ENCODE measurements at regions not wholly inside any gene's neighbourhood (a gene's known extent, or its start where the extent isn't known, plus 50 kb on each side); places are given as distances from the start of the nearest gene placed in this dataset.

DNA sequence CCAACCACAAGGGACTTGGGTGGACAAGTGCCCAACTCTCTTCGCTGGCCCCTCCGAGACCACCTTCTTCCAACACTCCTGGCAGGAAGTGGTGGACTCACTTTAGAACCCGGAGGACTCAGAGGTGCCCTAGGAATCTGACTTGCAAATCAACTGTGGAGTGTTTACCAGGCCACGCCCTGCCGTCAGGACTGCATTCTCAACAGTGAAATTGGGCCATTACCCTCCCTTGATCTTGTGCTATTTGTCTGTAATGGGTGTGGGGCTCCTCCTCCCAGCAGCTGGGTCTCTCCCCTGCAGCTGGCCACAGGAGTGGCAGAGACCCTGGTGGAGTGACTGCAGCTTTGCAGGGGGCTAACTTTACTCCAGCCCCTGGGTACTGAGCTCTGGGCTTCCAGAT, 212.2 kb upstream of the RPL38 start:
- H3K27ac ChIP-seq: no peak overlapping the region
- H3K27me3 ChIP-seq: no peaks in the 10 kb centered on the region
- H3K4me3 ChIP-seq: no peak overlapping the region
- no peaks in the 10 kb centered on the region for H3K36me3 ChIP-seq
- no peaks in the 10 kb centered on the region for H3K4me1 ChIP-seq
- no peak for DNase-seq (ENCODE audit: low spot score in 2 of 2)
- TF ChIP-seq, protein P1, sequence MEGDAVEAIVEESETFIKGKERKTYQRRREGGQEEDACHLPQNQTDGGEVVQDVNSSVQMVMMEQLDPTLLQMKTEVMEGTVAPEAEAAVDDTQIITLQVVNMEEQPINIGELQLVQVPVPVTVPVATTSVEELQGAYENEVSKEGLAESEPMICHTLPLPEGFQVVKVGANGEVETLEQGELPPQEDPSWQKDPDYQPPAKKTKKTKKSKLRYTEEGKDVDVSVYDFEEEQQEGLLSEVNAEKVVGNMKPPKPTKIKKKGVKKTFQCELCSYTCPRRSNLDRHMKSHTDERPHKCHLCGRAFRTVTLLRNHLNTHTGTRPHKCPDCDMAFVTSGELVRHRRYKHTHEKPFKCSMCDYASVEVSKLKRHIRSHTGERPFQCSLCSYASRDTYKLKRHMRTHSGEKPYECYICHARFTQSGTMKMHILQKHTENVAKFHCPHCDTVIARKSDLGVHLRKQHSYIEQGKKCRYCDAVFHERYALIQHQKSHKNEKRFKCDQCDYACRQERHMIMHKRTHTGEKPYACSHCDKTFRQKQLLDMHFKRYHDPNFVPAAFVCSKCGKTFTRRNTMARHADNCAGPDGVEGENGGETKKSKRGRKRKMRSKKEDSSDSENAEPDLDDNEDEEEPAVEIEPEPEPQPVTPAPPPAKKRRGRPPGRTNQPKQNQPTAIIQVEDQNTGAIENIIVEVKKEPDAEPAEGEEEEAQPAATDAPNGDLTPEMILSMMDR (IDR thresholded peaks at IDR 0.05): no peak
- TF ChIP-seq POLR2A (IDR thresholded peaks at IDR 0.05): no peak
- no peak for TF ChIP-seq EP300 (IDR thresholded peaks at IDR 0.05)
- 55 to 66% methylated on average over 5 of the region's 5 CpGs for WGBS, 2 donors
- no peaks in the 10 kb centered on the region for H3K9me3 ChIP-seq

DNA sequence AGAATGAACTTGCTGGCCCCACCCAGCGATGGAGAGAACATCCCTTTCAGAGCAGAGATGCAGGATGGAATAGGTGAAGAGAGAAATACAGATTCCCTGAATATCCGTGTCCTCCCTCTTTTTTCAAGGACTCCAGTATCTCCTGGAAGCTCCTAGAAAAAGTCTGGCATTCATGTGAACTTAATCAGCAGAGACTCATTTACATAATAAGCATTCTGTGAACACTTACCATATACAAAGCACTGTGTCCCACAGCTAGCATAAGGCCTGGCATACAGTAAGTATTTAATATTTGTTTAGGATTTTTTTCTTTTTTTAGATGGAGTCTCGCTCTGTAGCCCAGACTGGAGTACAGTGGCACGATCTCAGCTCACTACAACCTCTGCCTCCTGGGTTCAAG, 208.5 kb upstream of the RPL38 start:
- Histone ChIP-seq H3K9me3 (no peaks in the 10 kb centered on the region), H3K27ac (no peak overlapping the region), H3K4me3 (no peak overlapping the region), H3K4me1 (peaks cover 0 to 9% (median 0%) of the 10 kb centered on the region in 4 donors), H3K36me3 (no peaks in the 10 kb centered on the region), H3K27me3 (no peaks in the 10 kb centered on the region)
- WGBS, 2 donors: 79 to 85% methylated on average over 4 of the region's 4 CpGs
- TF ChIP-seq POLR2A (IDR thresholded peaks at IDR 0.05): no peak
- TF ChIP-seq, protein P1 (IDR thresholded peaks at IDR 0.05): no peak
- TF ChIP-seq EP300 (IDR thresholded peaks at IDR 0.05): no peak
- DNase-seq (ENCODE audit: low spot score in 2 of 2): no peak

DNA sequence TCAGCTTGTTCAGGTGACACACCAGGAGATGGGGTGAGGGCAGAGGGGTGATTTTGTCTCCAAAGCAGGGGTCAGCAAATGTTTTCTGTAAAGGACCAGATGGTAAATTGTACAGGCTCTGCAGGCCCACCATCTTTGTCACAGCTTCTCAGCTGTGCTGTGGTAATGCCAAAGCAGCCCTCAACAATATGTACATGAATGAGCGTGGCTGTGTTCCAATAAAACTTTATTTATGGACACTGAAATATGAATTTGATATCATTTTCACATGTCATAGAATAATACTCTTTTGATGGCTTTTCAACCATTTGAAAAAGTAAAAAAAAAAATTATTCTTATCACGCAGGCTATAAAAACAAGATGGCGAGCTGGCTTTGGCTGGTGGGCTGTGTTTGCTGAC, 206.4 kb upstream of the RPL38 start:
- Histone ChIP-seq H3K27me3 (no peaks in the 10 kb centered on the region), H3K9me3 (no peaks in the 10 kb centered on the region), H3K4me1 (peaks cover 0 to 9% (median 0%) of the 10 kb centered on the region in 4 donors), H3K36me3 (no peaks in the 10 kb centered on the region), H3K27ac (no peak overlapping the region), H3K4me3 (no peak overlapping the region)
- no peak for DNase-seq (ENCODE audit: low spot score in 2 of 2)
- no peak for TF ChIP-seq POLR2A (IDR thresholded peaks at IDR 0.05)
- TF ChIP-seq EP300 (IDR thresholded peaks at IDR 0.05): no peak
- TF ChIP-seq, protein P1 (IDR thresholded peaks at IDR 0.05): no peak
- WGBS, 2 donors: 92 to 96% methylated on average over 3 of the region's 3 CpGs

DNA sequence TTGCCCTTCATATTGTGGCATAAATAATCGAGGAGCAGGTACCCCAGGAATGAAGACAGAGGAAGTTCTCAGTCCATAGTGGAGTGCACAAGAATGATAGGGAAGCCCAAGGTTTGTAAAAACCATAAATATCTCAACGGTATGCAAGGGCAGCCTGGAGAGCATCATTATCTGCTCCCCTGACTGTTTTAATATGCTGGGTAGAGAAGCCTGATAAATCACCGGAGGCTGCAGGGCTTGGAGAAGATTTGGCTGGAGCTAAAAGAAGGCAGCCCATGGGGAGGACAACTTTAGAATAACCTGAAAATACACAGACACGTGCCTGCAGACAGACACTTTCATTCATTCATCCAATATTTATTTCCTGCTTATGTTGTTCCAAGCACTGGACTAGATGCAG, 205.2 kb upstream of the RPL38 start:
- Histone ChIP-seq H3K36me3 (no peaks in the 10 kb centered on the region), H3K9me3 (no peaks in the 10 kb centered on the region), H3K4me1 (peaks cover 0 to 9% (median 0%) of the 10 kb centered on the region in 4 donors), H3K27ac (no peak overlapping the region), H3K4me3 (no peak overlapping the region), H3K27me3 (no peaks in the 10 kb centered on the region)
- TF ChIP-seq POLR2A (IDR thresholded peaks at IDR 0.05) (no peak), EP300 (IDR thresholded peaks at IDR 0.05) (no peak)
- TF ChIP-seq, protein P1 (IDR thresholded peaks at IDR 0.05): no peak
- DNase-seq (ENCODE audit: low spot score in 2 of 2): no peak
- 31 to 41% methylated on average over 4 of the region's 4 CpGs for WGBS, 2 donors

DNA sequence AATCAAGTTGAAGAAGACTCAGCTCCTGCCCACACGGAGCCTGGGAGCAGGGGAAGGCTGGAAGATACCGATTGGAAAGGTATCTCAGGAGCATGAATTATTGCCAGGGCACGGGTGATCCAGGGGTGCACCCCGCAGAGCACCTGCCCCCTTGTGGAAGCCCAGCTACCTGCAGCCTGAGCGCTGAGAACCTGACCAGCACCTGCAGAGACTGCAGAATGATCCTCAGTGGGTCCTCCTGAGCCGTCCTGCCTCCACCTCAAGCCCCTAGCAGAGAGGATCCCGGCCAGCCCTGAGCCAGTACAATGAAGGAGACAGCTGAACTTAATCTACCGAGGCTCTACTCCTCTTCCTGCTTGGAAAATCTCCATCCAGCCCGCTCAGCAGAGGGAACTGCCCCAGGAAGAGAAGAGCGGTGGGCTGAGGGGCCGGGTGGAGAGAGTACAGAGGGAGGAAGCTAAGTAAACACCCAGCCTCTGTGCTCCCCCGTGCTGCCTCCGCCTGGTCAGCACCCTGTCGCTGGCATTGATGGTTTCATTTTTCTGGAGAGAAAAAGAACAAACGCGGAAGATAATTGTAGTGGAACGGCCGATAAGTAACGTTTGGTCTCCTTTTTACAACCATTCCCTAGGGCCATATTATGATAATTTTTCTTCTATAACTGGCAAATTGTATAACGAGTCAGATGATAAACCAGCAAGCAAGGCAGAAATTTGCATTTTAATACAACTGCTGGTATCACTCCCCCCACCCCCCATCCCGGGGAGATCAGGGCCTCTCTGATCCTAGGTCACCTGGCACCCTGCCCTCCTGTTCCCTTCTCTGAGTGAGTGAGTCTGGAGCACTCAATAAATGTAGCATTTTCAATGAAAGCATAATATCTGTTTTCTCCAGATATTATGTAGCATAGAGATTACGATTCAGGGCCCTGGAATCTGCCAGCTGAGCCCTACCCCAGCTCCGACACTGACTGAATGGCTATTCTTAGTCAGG, 204.5 kb upstream of the RPL38 start:
- Histone ChIP-seq H3K27me3 (no peaks in the 10 kb centered on the region), H3K27ac (no peak overlapping the region), H3K36me3 (no peaks in the 10 kb centered on the region), H3K9me3 (no peaks in the 10 kb centered on the region), H3K4me3 (peak overlapping the region in 1 of 4 donors; percentile 13), H3K4me1 (peaks cover 0 to 9% (median 0%) of the 10 kb centered on the region in 4 donors)
- TF ChIP-seq EP300 (IDR thresholded peaks at IDR 0.05): no peak
- TF ChIP-seq, protein P1 (IDR thresholded peaks at IDR 0.05): peak; percentile 50 to 60 (median 53)
- peak in 1 of 2 donors; percentile 15 for DNase-seq (ENCODE audit: low spot score in 2 of 2)
- WGBS, 2 donors: 10 to 15% methylated on average over 23 of the region's 23 CpGs

Data from tibial nerve (tissue), 4 donors.